Gastroesophageal sphincter (tissue), 4 donors: ENCODE measurements at regions not wholly inside any gene's neighbourhood (a gene's known extent, or its start where the extent isn't known, plus 50 kb on each side); places are given as distances from the start of the nearest gene placed in this dataset.

ENCODE experiments used
- ATAC-seq: fragments of 150-250 bp; one replicate; pipeline ENCODE4 v1.9.1; 2016; ENCODE audit warnings: mild to moderate bottlenecking, moderate library complexity
- H3K27ac ChIP-seq, 4 donors: fragments of 200-600 bp; sonication (generic) in 3 of 4; 1 replicate in 3 of 4; 2 replicates in 1 of 4; pipeline ENCODE4 v1.5.1; 2016 to 2019
- H3K27me3 ChIP-seq: fragments of 200-600 bp; sonication (generic); one replicate; pipeline ENCODE4 v1.5.1; 2019
- H3K36me3 ChIP-seq, 2 donors: fragments of 200-600 bp; sonication (generic); one replicate each; pipeline ENCODE4 v1.5.1; 2019; ENCODE audit warnings: control low read depth in 1 of 2
- H3K4me1 ChIP-seq, 3 donors: fragments of 200-600 bp; sonication (generic); 1 replicate in 2 of 3; 2 replicates in 1 of 3; pipeline ENCODE4 v1.5.1; 2016 to 2019; ENCODE audit warnings: control low read depth in 2 of 3
- H3K4me3 ChIP-seq, 2 donors: fragments of 200-600 bp; sonication (generic); one replicate each; pipeline ENCODE4 v1.5.1; 2019; ENCODE audit warnings: mild to moderate bottlenecking in 1 of 2, moderate library complexity in 1 of 2
- H3K9me3 ChIP-seq, 3 donors: fragments of 200-600 bp; sonication (generic); one replicate each; pipeline ENCODE4 v1.5.1; 2017 to 2019; ENCODE audit warnings: control low read depth in 2 of 3
- EP300 ChIP-seq: sonication (generic); formaldehyde crosslinking; IDR thresholded peaks from one replicate; pipeline ENCODE4 v1.6.1; 2017; ENCODE audit warnings: antibody characterized with exemption, mild to moderate bottlenecking
- POLR2A ChIP-seq, 2 donors: fragments of 450-650 bp; IDR thresholded peaks; one replicate each; pipeline ENCODE4 v1.6.1; 2017; ENCODE audit warnings: antibody characterized with exemption in 2 of 2, mild to moderate bottlenecking in 2 of 2, moderate library complexity in 1 of 2
- POLR2AphosphoS5 ChIP-seq: sonication (generic); formaldehyde crosslinking; IDR thresholded peaks from one replicate; pipeline ENCODE4 v1.6.1; 2017; ENCODE audit warnings: antibody characterized with exemption
- WGBS, 2 donors: methylation state at CpG; one replicate each; pipeline ENCODE4 v1.1.5; 2018; ENCODE audit warnings: low coverage in 1 of 2; 5-methylcytosine and 5-hydroxymethylcytosine counted together
- TF ChIP-seq, protein P1 (sequence below), 4 experiments: fragments of 200-600 bp in 2 of 4; fragments of 450-650 bp in 2 of 4; sonication (generic) in 1 of 4; IDR thresholded peaks; one replicate each; pipeline ENCODE4 v1.5.1; 2017 to 2019; ENCODE audit warnings: antibody characterized with exemption in 4 of 4, mild to moderate bottlenecking in 2 of 4, moderate library complexity in 2 of 4

DNA sequence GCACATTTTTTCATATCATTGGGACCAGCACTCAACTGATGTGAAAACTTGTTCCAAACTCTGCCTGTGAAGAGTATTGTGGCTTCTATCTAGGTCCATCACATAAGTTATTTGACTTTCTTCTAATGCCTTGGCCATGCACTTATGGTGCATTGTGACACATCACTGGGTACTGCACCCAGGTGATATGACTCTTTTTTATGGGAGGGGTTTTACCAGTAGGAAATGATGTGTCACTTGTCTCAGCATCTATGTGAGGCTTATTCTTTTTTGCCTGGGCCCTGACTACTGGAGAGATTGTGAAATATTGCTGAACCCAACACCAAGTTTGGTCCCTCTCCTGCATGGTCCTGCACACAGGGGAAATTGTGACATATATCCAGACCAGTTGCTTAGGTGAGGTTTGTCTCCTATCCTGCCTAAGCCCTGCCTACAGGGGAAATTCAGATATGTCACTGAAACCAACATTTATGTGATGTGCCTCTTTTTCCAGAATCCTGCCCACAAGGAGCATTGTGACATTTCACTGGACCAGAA lies 1001.9 kb upstream of the TSPY4 start:
- Histone ChIP-seq H3K4me1 (no peaks in the 10 kb centered on the region), H3K4me3 (no peak overlapping the region), H3K27me3 (no peaks in the 10 kb centered on the region), H3K27ac (no peak overlapping the region), H3K9me3 (no peaks in the 10 kb centered on the region), H3K36me3 (no peaks in the 10 kb centered on the region)
- TF ChIP-seq POLR2A (IDR thresholded peaks at IDR 0.05) (no peak), POLR2AphosphoS5 (no peak), EP300 (no peak)
- TF ChIP-seq, protein P1, sequence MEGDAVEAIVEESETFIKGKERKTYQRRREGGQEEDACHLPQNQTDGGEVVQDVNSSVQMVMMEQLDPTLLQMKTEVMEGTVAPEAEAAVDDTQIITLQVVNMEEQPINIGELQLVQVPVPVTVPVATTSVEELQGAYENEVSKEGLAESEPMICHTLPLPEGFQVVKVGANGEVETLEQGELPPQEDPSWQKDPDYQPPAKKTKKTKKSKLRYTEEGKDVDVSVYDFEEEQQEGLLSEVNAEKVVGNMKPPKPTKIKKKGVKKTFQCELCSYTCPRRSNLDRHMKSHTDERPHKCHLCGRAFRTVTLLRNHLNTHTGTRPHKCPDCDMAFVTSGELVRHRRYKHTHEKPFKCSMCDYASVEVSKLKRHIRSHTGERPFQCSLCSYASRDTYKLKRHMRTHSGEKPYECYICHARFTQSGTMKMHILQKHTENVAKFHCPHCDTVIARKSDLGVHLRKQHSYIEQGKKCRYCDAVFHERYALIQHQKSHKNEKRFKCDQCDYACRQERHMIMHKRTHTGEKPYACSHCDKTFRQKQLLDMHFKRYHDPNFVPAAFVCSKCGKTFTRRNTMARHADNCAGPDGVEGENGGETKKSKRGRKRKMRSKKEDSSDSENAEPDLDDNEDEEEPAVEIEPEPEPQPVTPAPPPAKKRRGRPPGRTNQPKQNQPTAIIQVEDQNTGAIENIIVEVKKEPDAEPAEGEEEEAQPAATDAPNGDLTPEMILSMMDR (IDR thresholded peaks at IDR 0.05): no peak
- no peak for ATAC-seq

DNA sequence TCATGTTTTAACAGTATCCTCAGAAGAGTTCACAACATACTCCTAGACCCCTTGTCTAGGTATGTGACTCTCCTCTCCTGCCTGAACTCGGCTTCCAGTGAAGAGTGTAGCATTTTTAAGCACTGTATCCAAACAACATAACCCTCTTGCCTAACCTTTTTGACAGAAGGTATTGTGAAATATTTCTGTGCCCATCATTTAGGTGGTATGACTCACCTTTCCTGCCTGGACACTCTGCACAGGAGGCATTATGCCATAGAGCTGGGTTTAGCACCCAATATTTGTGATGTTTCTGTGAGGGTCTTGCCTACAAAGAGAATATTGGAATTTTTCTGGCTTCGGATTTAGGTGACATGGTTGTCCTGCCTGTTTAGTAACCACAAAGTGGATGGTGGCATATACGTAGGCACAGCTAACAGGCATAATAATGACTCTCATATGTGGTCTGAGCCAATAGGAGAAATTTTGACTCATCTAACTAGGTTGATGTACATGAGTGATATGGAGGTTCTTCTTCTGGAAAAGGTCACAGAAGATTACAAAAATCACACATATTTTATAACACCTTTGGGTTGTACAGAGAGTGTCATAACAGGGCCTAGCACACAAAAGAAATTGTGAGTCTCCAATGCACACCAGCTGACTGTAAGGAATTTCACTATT lies 1001.0 kb upstream of the TSPY4 start:
- ATAC-seq: no peak
- Histone ChIP-seq H3K27me3 (no peaks in the 10 kb centered on the region), H3K9me3 (no peaks in the 10 kb centered on the region), H3K36me3 (no peaks in the 10 kb centered on the region), H3K4me1 (no peaks in the 10 kb centered on the region), H3K27ac (no peak overlapping the region), H3K4me3 (no peak overlapping the region)
- TF ChIP-seq POLR2A (IDR thresholded peaks at IDR 0.05): no peak
- TF ChIP-seq EP300: no peak
- TF ChIP-seq, protein P1 (IDR thresholded peaks at IDR 0.05): no peak
- TF ChIP-seq POLR2AphosphoS5: no peak
- WGBS, 2 donors: 0% methylated on average over 1 of the region's 3 CpGs; no CpG with 5 or more reads in 1 of the 2 donors

DNA sequence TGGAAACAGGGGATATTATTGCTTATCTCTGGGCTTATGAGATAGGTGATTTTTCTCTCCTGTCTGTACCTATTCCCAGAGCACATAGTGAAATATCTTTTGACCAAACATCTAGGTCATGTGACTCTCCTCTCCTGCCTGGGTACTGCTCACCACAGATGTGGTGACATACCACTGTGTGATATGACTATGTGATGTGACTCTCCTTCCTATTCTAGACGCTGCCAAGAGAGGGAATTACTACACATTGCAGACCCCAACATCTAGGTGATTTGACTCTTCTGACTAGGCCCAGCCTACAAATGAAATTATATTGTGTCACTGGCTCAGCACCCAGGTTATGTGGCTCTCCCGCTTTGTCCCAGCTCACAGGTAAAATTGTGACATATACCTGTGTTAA lies 996.3 kb upstream of the TSPY4 start:
- Histone ChIP-seq H3K27me3 (no peaks in the 10 kb centered on the region), H3K27ac (no peak overlapping the region), H3K4me1 (no peaks in the 10 kb centered on the region), H3K4me3 (no peak overlapping the region), H3K36me3 (no peaks in the 10 kb centered on the region), H3K9me3 (no peaks in the 10 kb centered on the region)
- TF ChIP-seq POLR2A (IDR thresholded peaks at IDR 0.05) (no peak), POLR2AphosphoS5 (no peak), EP300 (no peak)
- TF ChIP-seq, protein P1 (IDR thresholded peaks at IDR 0.05): no peak
- no peak for ATAC-seq
- no CpG with 5 or more reads among the region's 2 CpGs for WGBS, 2 donors

DNA sequence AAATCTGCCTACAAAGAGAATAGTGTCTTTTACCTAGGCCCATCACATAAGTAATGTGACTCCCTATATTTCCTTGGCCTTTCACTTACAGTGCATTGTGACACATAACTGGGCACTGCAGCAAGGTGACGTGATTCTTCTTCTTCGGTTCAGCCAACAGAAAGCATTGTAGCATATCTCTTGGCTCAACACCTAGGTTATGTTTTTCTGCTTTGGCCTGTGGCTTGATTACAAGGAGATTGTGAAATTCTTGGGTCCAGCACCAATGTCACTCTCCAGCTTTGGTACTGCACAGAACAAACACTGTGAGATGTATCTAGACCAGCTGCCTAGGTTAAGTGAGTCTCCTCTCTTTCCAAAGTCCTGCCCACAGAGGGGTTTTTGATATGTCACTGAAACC lies 995.1 kb upstream of the TSPY4 start:
- Histone ChIP-seq H3K27ac (no peak overlapping the region), H3K4me3 (no peak overlapping the region), H3K36me3 (no peaks in the 10 kb centered on the region), H3K27me3 (no peaks in the 10 kb centered on the region), H3K9me3 (no peaks in the 10 kb centered on the region), H3K4me1 (no peaks in the 10 kb centered on the region)
- ATAC-seq: no peak
- no peak for TF ChIP-seq EP300
- TF ChIP-seq, protein P1 (IDR thresholded peaks at IDR 0.05): no peak
- no peak for TF ChIP-seq POLR2AphosphoS5
- TF ChIP-seq POLR2A (IDR thresholded peaks at IDR 0.05): no peak
- 20% methylated on average over 1 of the region's 2 CpGs; no CpG with 5 or more reads in 1 of the 2 donors for WGBS, 2 donors

DNA sequence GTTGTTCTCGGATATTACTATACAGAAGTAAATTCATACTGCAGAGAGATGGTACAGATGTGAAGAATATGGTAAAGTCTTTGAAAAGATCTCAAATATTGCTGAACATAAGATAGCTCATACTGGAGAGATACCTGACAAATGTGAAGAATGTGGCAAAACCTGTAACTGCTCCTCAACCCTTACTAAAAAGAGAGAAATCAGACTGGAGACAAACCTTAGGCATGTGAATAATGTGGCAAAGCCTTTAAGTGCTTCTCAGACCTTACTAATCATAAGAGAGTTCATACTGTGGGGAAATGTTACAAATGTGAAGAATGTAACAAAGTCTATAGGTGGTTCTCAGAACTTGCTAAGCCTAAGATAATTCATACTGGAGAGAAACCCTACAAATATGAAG lies 986.0 kb upstream of the TSPY4 start:
- Histone ChIP-seq H3K27me3 (no peaks in the 10 kb centered on the region), H3K9me3 (no peaks in the 10 kb centered on the region), H3K4me3 (no peak overlapping the region), H3K27ac (no peak overlapping the region), H3K4me1 (no peaks in the 10 kb centered on the region), H3K36me3 (no peaks in the 10 kb centered on the region)
- TF ChIP-seq POLR2AphosphoS5 (no peak), POLR2A (IDR thresholded peaks at IDR 0.05) (no peak), EP300 (no peak)
- TF ChIP-seq, protein P1 (IDR thresholded peaks at IDR 0.05): no peak
- WGBS, 2 donors: 33% methylated on average over 1 of the region's 1 CpG; no CpG with 5 or more reads in 1 of the 2 donors
- no peak for ATAC-seq
